Stimulated activated CD4-positive, alpha-beta T cell treated with anti-CD3 and anti-CD28 coated beads, TNF-alpha, amount 100 ng/mL, for 1 hour (primary cell): ENCODE measurements at regions not wholly inside any gene's neighbourhood (a gene's known extent, or its start where the extent isn't known, plus 50 kb on each side); places are given as distances from the start of the nearest gene placed in this dataset.
"Not testable (repeated sequence)": the region's sequence is repeated elsewhere in the genome, so short reads cannot be mapped to it uniquely, and the experiment has no call there.

Experiments used
- DNase-seq, 3 donors: peaks; one replicate each; pipeline ENCODE4 v3.0.0-alpha.2; 2020; ENCODE audit warnings: low read depth in 3 of 3, low spot score in 1 of 3

GRCh38 chr2:58508006-58508405 is 266.9 kb upstream of the FANCL start:
- DNase-seq = no peak

- DNase-seq = no peak
These were observed 262.8 kb upstream of the FANCL start for GRCh38 chr2:58503918-58504317.

- no peak for DNase-seq
These were observed 261.8 kb upstream of the FANCL start for GRCh38 chr2:58502931-58503330.

- no peak for DNase-seq
These were observed 260.4 kb upstream of the FANCL start for GRCh38 chr2:58501371-58502160.

GRCh38 chr2:58497168-58497567 is 256.0 kb upstream of the FANCL start:
- no peak for DNase-seq

GRCh38 chr2:58495806-58496205 is 254.7 kb upstream of the FANCL start:
- DNase-seq = no peak

- no peak for DNase-seq
These were observed 253.0 kb upstream of the FANCL start for GRCh38 chr2:58494071-58494501.

- DNase-seq = no peak
These were observed 243.5 kb upstream of the FANCL start for GRCh38 chr2:58484629-58485028.

- DNase-seq = no peak
These were observed 243.1 kb upstream of the FANCL start for GRCh38 chr2:58484221-58484620.

- DNase-seq = no peak
These were observed 242.2 kb upstream of the FANCL start for GRCh38 chr2:58483307-58483706.

GRCh38 chr2:58481670-58482069 is 240.5 kb upstream of the FANCL start:
- DNase-seq = no peak

GRCh38 chr2:58480141-58480540 is 239.0 kb upstream of the FANCL start:
- no peak for DNase-seq

GRCh38 chr2:58479535-58480140 is 238.5 kb upstream of the FANCL start:
- DNase-seq = no peak

- DNase-seq = no peak
These were observed 235.4 kb upstream of the FANCL start for GRCh38 chr2:58476556-58476955.

GRCh38 chr2:58475756-58476155 is 234.6 kb upstream of the FANCL start:
- DNase-seq = no peak

GRCh38 chr2:58473165-58473564 is 232.0 kb upstream of the FANCL start:
- DNase-seq = no peak

- no peak for DNase-seq
These were observed 225.7 kb upstream of the FANCL start for GRCh38 chr2:58466804-58467203.

- not testable (repeated sequence) for DNase-seq
These were observed 224.9 kb upstream of the FANCL start for GRCh38 chr2:58466021-58466420.

GRCh38 chr2:58460670-58461069 is 219.5 kb upstream of the FANCL start:
- DNase-seq = no peak

- no peak for DNase-seq
These were observed 208.3 kb upstream of the FANCL start for GRCh38 chr2:58449286-58450010.

- DNase-seq = no peak
These were observed 207.7 kb upstream of the FANCL start for GRCh38 chr2:58448845-58449244.

- DNase-seq = no peak
These were observed 207.0 kb upstream of the FANCL start for GRCh38 chr2:58448065-58448507.
